Type B pancreatic cell (in vitro differentiated cells): ENCODE measurements at regions not wholly inside any gene's neighbourhood (a gene's known extent, or its start where the extent isn't known, plus 50 kb on each side); places are given as distances from the start of the nearest gene placed in this dataset.
A peak's percentile ranks its signal among the peaks of the same experiment; 100 is the strongest.
"Not testable (repeated sequence)": the region's sequence is repeated elsewhere in the genome, so short reads cannot be mapped to it uniquely, and the experiment has no call there.

ENCODE experiments used
- DNase-seq: peaks from one replicate; pipeline ENCODE4 v3.0.0; 2021; ENCODE audit warnings: mixed read lengths; ENCODE audit not compliant: unreplicated experiment; ENCODE audit errors: extremely low spot score
- H3K27ac Mint-ChIP-seq: 2 replicates; pipeline ENCODE4 v1.8.0; 2021; ENCODE audit warnings: mild to moderate bottlenecking, mixed read lengths
- H3K27me3 Mint-ChIP-seq: 2 replicates; pipeline ENCODE4 v1.8.0; 2021; ENCODE audit warnings: mixed read lengths
- H3K36me3 Mint-ChIP-seq: 2 replicates; pipeline ENCODE4 v1.8.0; 2021; ENCODE audit warnings: mixed read lengths
- H3K4me1 Mint-ChIP-seq: one replicate; pipeline ENCODE4 v1.8.0; 2021; ENCODE audit warnings: mixed read lengths; ENCODE audit not compliant: unreplicated experiment
- H3K4me3 Mint-ChIP-seq: 2 replicates; pipeline ENCODE4 v1.8.0; 2021; ENCODE audit warnings: mild to moderate bottlenecking, mixed read lengths
- H3K9me3 Mint-ChIP-seq: 2 replicates; pipeline ENCODE4 v1.8.0; 2021; ENCODE audit warnings: mixed read lengths
- CTCF ChIP-seq: fragments of 200-600 bp; sonication (generic); conservative IDR thresholded peaks from 2 replicates; pipeline ENCODE4 v1.5.0; 2021; ENCODE audit warnings: antibody characterized with exemption, mild to moderate bottlenecking

GRCh38 chr1:125064029-125064428 lies 3879.3 kb downstream of the SRGAP2C start:
- not testable (repeated sequence) for H3K4me1 Mint-ChIP-seq, H3K27ac Mint-ChIP-seq, DNase-seq, H3K27me3 Mint-ChIP-seq, H3K36me3 Mint-ChIP-seq, H3K9me3 Mint-ChIP-seq, H3K4me3 Mint-ChIP-seq

GRCh38 chr1:125064481-125064880 lies 3879.7 kb downstream of the SRGAP2C start:
- H3K9me3 Mint-ChIP-seq: peaks cover 11% of the 10 kb centered on the region
- no peak for TF ChIP-seq CTCF
- no peak overlapping the region for H3K27ac Mint-ChIP-seq

GRCh38 chr1:125065092-125065820 lies 3880.5 kb downstream of the SRGAP2C start:
- no peaks in the 10 kb centered on the region for H3K4me1 Mint-ChIP-seq
- no peak overlapping the region for H3K27ac Mint-ChIP-seq
- H3K9me3 Mint-ChIP-seq: peaks cover 17% of the 10 kb centered on the region
- no peak for TF ChIP-seq CTCF
- DNase-seq: peak; percentile 57
- H3K36me3 Mint-ChIP-seq: peaks cover 10% of the 10 kb centered on the region
- H3K4me3 Mint-ChIP-seq: no peak overlapping the region
- H3K27me3 Mint-ChIP-seq: no peaks in the 10 kb centered on the region

More at GRCh38 chr1:125064481-125064880, 3879.7 kb downstream of the SRGAP2C start:
- peak; percentile 61 for DNase-seq
- no peaks in the 10 kb centered on the region for H3K4me1 Mint-ChIP-seq
- H3K27me3 Mint-ChIP-seq: no peaks in the 10 kb centered on the region
- no peak overlapping the region for H3K4me3 Mint-ChIP-seq
- peaks cover 6% of the 10 kb centered on the region for H3K36me3 Mint-ChIP-seq

GRCh38 chr1:125065821-125066180 lies 3881.0 kb downstream of the SRGAP2C start:
- Mint-ChIP-seq H3K36me3 (peaks cover 10% of the 10 kb centered on the region), H3K4me1 (no peaks in the 10 kb centered on the region), H3K9me3 (peaks cover 17% of the 10 kb centered on the region)

GRCh38 chr1:125066385-125066784 lies 3881.6 kb downstream of the SRGAP2C start:
- no peak overlapping the region for H3K4me3 Mint-ChIP-seq
- H3K27me3 Mint-ChIP-seq: no peaks in the 10 kb centered on the region
- peak; percentile 42 for DNase-seq
- H3K36me3 Mint-ChIP-seq: peaks cover 10% of the 10 kb centered on the region
- no peak overlapping the region for H3K27ac Mint-ChIP-seq
- no peaks in the 10 kb centered on the region for H3K4me1 Mint-ChIP-seq
- no peak for TF ChIP-seq CTCF
- peaks cover 17% of the 10 kb centered on the region for H3K9me3 Mint-ChIP-seq

More at GRCh38 chr1:125065821-125066180, 3881.0 kb downstream of the SRGAP2C start:
- no peak for DNase-seq
- Mint-ChIP-seq H3K4me3 (no peak overlapping the region), H3K27ac (no peak overlapping the region), H3K27me3 (no peaks in the 10 kb centered on the region)
- no peak for TF ChIP-seq CTCF

GRCh38 chr1:125066849-125067248 lies 3882.1 kb downstream of the SRGAP2C start:
- not testable (repeated sequence) for H3K4me3 Mint-ChIP-seq, H3K36me3 Mint-ChIP-seq, DNase-seq, H3K27ac Mint-ChIP-seq, H3K27me3 Mint-ChIP-seq, H3K4me1 Mint-ChIP-seq
- peaks cover 17% of the 10 kb centered on the region for H3K9me3 Mint-ChIP-seq

GRCh38 chr1:125080077-125080476 lies 3895.3 kb downstream of the SRGAP2C start:
- no peaks in the 10 kb centered on the region for H3K4me1 Mint-ChIP-seq
- peaks cover 11% of the 10 kb centered on the region for H3K9me3 Mint-ChIP-seq
- no peak for DNase-seq
- no peak overlapping the region for H3K27ac Mint-ChIP-seq
- H3K36me3 Mint-ChIP-seq: no peaks in the 10 kb centered on the region
- no peak overlapping the region for H3K4me3 Mint-ChIP-seq
- no peak for TF ChIP-seq CTCF
- H3K27me3 Mint-ChIP-seq: no peaks in the 10 kb centered on the region
